HG03095 (cell line): ENCODE measurements at regions not wholly inside any gene's neighbourhood (a gene's known extent, or its start where the extent isn't known, plus 50 kb on each side); places are given as distances from the start of the nearest gene placed in this dataset.

Source experiments
- ATAC-seq: cut with Tn5 transposase; IDR thresholded peaks from one replicate; pipeline ENCODE4 v1.9.1; 2021; ENCODE audit warnings: moderate library complexity; ENCODE audit not compliant: unreplicated experiment

- no peak for ATAC-seq
These were observed 887.8 kb upstream of the SOX9 start for GRCh38 chr17:71232801-71233559.

DNA sequence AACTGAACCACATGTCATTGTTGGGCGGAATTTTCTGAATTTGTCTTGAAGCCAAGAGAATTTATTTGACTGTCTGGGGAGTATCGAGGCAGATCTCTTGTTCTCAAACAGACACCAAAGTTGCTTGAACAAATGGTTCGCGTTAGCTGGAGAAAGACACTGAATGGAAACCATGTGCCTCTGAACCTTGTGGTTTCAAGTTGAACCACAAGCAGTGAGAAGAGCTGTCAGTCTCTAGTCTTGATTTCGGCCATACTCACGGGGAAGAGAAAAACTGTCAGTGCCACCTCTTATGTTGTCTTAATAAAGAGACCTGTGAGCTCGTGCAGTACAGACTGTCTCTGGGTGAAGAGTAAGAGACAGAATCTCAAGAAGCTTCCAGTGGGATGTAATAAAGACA, 886.5 kb upstream of the SOX9 start:
- ATAC-seq: no peak

DNA sequence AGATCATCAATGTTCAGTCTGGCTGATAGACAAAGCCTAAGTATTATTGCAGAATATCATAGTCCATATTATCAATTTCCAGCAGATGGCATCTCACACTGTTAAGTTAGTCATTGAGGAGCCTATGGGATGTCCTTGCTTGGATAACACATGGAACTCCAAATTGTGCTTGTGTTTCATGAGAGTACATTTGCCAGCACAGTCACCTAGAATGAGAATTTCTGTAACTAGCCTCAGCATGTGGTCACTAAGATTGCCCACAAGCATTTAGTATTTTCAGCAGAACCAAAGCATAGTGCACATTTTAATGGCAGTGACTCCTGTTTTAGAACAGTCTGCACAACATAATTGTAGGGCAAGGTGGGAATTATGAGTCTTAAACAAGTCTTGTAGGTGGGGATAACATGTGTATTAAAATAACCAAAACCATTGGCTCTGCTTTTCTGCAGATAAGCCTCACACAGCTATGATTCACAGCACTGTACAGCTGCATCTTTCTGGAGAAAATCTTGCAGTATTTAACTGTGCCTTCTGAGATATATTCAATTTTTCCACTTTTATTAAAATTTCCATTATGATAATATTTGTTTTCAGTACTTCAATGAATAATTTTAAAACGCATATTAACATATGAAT, 882.8 kb upstream of the SOX9 start:
- ATAC-seq: no peak

DNA sequence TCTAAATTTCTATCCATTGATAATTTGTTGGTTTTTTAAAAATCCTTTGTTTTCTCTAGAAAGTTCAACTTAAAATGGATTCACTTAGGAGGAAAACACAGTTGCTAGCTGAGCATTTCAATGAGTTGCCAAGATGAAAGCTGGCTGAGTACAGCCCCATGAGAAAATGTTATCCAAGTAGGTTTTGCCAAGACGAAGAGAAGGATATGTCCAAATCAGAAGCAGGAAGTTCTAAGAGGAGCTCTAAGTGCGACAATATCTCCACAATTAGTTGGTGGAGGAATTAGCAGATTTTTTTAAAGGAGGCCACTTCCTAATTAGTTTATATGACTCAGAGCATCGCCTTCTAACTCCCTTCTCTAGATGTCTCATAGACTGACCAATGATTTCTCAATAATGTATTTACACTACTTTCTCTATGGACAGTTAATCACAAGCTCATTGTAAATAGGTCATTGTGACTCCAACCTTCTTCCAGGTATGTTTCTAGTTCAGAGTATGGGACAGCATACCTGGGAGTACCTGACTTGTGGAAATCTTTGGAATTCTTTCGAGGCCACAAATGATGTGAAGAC, 873.3 kb upstream of the SOX9 start:
- ATAC-seq: no peak

DNA sequence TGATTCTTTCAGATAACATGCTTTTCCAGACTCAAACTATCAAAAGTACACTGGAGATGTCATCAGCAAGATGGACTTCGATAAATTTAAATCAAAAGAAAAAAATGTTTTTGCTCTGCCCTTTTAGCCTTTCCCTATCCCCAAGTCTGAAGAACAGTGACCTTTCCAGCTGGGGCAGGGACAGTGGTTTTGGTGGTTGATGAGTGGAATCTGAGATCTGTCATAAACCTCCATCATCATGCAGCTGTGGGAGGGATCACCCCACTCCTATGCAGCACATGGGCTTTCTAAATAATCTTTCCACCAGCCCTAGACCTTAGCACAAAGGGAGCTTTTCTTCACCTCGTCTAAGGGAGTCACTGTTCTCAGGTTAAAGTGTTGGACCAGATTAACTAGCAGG, 869.5 kb upstream of the SOX9 start:
- ATAC-seq: no peak

DNA sequence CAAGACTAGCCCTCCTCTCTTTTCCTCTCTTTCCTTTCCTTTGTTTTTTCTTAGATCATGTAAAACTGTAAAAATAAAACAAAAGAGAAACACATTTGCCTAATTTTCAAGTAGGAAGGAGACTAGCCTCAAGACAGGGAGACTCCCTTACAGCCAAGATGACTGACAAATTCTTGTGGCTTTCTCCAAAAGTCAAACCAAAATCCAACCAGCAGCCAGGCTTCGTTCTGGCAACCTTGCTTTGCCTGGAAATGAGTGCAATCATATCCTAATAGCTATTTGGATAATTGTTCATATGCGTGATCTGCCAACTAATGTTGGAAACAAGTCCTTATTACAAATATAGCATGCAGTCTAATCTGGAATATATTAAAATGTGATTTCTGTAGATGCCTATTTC, 868.9 kb upstream of the SOX9 start:
- ATAC-seq: no peak

- no peak for ATAC-seq
These were observed 868.4 kb upstream of the SOX9 start for GRCh38 chr17:71252436-71252835.

DNA sequence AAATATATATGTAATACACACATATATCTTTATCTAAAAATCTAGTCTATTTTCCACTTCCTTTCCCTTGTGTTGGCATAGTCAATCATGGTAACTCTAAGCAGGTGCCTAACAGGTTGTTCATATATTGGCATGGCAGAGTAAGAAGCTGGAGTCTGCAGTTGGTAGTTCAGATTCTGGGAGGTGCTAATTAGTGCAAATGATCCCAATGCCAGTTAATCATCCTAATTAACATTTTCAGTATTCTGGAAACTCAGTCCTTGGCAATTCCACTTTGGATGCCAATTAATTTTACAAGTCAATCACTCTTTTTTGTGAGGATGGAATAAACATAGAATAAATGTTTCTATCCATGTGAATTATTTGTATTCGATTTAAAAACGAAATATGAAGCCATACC, 863.7 kb upstream of the SOX9 start:
- ATAC-seq: no peak

DNA sequence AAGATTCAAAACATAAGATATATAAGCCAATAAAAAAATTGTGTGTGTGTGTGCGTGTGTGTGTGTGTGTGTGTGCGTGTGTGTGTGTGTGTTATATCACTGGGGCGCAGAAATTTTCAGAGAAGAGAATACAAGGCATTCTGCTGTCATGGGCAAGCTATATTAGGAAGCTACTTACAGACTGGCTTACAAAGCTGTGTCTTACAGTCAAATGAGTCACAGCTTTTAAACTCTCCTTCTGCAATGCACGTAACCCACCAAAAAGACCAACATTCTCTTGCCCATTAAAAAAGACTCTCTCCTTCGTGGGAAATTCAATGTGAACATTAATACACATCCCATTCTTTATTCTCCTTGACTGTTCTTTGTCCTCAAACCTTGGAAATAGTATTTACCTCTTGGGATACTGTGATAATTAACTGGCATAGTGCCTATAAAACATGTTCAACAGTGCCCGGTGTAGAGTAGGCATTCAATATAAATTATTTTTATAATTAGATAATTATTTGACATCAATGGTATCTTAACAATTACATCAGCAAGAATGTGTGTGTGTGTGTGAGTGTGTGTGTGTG, 860.4 kb upstream of the SOX9 start:
- ATAC-seq: no peak

- no peak for ATAC-seq
These were observed 858.2 kb upstream of the SOX9 start for GRCh38 chr17:71262586-71262985.

DNA sequence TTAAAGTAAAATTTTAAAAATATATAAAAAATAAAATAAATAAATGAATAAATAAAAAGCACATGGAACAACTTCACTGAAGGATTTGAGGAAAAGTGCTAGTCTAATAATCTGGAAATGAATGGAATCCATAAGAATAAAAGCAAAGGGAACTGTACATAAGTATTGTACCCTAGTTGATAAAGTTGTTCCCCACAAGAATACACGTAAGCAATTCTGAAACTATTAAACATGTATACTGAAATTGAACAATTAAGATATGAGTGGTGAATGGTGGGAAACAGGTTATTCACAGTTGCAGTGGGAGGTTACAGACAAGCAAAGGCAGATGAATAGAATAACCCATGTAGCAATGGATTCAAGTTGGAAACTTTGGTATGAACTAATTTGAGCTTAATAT, 853.2 kb upstream of the SOX9 start:
- no peak for ATAC-seq

GRCh38 chr17:71269201-71269600, 851.6 kb upstream of the SOX9 start:
- ATAC-seq: no peak

DNA sequence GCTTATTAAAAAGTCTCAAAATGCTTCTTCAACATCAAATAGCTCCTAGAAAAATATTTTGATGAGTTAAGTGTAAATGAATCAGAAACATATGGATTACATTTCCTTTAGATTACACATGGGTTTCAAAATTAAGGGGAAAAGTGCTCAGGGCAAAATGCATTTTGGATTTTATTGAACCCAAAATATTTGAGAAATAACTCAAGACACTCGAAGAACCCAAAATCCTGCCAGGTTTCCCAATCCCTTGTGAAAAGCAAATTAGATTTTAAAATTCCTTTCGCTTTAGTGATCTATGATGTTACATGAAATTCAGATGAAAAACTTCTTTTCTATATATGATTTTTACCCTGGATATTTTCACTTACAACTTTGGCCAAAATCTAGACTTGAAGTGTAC, 847.4 kb upstream of the SOX9 start:
- no peak for ATAC-seq

DNA sequence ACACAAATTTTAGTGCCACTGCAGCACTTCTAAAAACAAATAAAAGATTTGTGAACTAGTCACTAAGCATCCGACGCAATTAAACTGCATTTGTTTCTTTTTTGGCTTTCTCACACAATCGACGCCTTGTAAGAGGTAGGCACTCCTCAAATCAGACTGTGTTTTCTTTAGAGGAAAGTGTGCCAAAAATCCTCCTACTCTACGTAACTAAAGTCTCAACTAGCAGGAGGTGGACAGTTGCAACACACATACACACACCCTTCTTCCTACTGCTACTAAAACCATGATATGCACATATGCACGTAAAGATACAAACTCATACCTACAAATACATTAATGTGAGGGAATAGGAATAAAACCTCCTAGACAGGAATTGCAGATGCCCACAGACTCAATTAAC, 844.7 kb upstream of the SOX9 start:
- no peak for ATAC-seq

- ATAC-seq: no peak
These were observed 837.3 kb upstream of the SOX9 start for GRCh38 chr17:71283486-71283885.

DNA sequence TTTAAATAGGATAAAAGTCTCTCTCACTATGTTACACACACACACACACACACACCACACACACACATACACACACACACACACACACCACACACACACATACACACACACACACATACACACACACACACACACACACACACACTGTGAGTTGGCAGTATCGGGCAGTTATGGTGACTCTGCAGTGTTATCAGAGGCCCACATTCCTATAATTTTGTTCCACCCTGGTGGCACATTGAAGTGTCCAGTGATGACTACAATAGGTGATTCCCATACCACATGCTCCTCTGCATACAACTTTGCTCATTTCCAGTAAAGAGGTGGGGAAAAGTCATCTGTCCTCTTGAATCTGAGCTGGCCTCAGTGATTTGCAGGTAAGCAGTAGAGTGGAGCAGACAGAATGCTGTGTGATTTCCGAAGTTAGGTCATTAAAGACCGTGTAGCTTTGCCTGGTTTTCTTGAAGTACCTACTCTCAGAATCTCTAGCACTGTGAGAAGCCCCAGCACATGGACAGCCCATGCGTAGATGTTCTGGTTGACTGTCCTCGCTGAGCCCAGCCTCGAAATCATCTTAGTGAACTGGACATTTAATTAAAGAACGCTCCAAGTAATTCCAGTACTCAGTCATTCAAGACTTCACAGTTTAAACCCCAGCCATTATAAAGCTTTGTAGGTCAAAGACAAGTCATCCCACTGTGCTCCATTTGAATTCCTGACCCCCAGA, 836.6 kb upstream of the SOX9 start:
- no peak for ATAC-seq

DNA sequence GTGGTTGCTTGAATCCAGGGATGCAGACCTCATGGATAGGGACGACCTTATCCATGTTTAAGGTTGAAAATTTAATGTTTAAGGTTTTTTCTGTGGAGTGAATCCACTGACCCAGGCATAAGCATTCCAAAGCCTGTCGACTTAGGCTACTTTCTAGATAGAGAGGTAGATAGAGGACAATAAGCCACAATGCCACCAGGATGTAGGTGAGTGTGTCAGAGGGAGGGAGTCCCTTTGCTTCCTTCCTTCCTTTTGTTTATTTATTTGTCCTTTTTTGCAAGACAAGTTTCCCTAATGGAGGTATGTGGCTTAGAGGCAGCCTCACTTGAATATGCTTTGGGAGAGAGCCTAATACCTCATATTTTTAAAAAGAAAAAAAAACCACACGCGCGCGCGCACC, 834.2 kb upstream of the SOX9 start:
- ATAC-seq: no peak

DNA sequence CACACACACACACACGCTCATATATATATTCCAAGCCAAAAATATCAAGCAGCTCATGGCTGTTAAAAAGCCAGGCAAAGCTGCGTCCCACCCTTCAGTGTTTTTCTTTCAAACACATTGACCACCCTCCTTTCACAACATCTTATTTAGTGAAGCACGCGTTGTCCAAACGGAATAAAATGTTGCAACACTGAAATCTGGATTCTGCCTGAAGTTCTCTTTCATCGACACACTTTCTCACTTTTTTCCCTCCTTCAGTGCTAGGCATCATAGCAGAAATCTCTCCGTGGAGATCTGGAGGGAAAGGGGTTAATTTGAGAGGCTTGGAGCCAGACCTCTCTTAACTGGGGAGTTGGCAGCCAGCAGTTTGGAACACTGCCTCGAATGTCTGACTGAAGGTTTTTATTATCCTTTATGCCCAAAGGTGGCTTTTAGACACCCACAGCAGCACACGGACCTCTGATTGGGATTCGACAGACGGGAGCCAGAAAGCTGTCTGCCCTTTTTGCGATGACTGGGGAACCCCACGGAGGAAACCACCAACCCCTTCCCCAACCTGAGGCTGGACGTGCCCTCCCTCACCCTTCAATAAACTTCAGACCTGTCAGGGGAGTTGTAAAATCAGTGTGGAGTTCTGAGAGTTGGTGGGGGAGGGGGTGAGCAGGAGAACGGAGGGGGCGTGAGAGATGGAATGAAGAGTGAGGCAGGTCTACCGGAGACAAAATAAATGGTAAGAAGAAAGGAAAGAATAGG, 833.6 kb upstream of the SOX9 start:
- ATAC-seq: no peak

DNA sequence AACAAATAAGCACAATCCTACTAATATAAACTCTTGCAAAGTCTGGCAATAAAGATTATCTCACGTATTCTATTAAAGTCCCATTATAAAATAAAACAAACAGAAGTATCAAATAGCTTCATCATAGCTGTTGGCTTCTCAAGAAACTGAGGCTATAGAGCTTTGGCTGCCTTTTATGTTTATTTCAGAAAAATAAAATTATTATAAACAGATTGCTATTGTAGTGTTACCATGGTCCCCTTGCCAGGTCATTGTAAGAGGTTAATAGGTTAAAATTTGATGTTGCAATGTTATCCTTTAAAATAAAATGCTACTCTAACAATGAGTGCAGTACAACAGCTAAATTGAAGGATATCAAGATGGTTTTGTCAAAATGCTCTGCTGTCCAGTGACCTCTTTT, 828.8 kb upstream of the SOX9 start:
- ATAC-seq: no peak

DNA sequence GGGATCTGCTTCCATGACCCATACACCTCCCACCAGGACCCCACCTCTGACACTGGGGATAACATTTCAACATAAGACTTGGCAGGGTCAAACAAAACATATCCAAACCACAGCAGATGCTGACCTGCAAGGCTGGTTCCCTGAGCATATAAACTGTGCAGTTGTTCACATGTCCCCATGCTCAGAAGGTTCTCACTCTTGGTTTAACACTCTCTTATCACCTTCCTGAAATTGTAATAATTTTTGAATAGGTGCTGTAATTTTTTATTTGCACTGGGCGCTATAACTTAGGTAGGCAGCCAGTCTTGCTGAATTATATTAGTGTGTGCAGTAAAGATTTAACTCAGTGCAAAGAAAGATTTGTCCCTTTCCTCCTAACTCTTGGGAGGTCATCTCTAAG, 824.8 kb upstream of the SOX9 start:
- no peak for ATAC-seq

GRCh38 chr17:71301063-71301462, 819.8 kb upstream of the SOX9 start:
- ATAC-seq: no peak
